ENCODE measurements at regions not wholly inside any gene's neighbourhood (a gene's known extent, or its start where the extent isn't known, plus 50 kb on each side); places are given as distances from the start of the nearest gene placed in this dataset.

- TF ChIP-seq POLR2AphosphoS5 (IDR thresholded peaks at IDR 0.05) (no peak), SMC3 (conservative IDR thresholded peaks at IDR 0.05; ENCODE audit: poor library complexity) (no peak), CTCF (IDR thresholded peaks at IDR 0.05; ENCODE audit: poor library complexity, severe bottlenecking) (no peak), EZH2 (IDR thresholded peaks at IDR 0.05; ENCODE audit: borderline replicate concordance, insufficient read depth, low read length, poor library complexity, severe bottlenecking) (no peak), TAF1 (IDR thresholded peaks at IDR 0.05; ENCODE audit: low read depth) (no peak), EP300 (conservative IDR thresholded peaks at IDR 0.05; ENCODE audit: poor library complexity, severe bottlenecking) (no peak), REST (IDR thresholded peaks at IDR 0.05; ENCODE audit: borderline replicate concordance) (no peak), RAD21 (conservative IDR thresholded peaks at IDR 0.05) (no peak)
Measured at GRCh38 chr3:145815707-145816413, 345.1 kb downstream of the PLOD2 start.
